Left hindlimb (tissue), 1 donor: ENCODE measurements at regions not wholly inside any gene's neighbourhood (a gene's known extent, or its start where the extent isn't known, plus 50 kb on each side); places are given as distances from the start of the nearest gene placed in this dataset.

ENCODE experiments used
- DNase-seq: peaks from one replicate; pipeline ENCODE4 v3.0.0-alpha.2; 2018

- no peak for DNase-seq
Observed at GRCh38 chr4:13024147-13025105, 459.7 kb downstream of the RAB28 start.

GRCh38 chr4:13007802-13008470 lies 476.2 kb downstream of the RAB28 start:
- DNase-seq = no peak

- DNase-seq = no peak
Observed at GRCh38 chr4:12993923-12994322, 490.2 kb downstream of the RAB28 start.

GRCh38 chr4:12987284-12987683 lies 496.9 kb downstream of the RAB28 start:
- no peak for DNase-seq

- peak; percentile 35 for DNase-seq
Observed at GRCh38 chr4:12979797-12980196, 504.3 kb downstream of the RAB28 start.

GRCh38 chr4:12978310-12978709 lies 505.8 kb downstream of the RAB28 start:
- DNase-seq = no peak

GRCh38 chr4:12975511-12975910 lies 508.6 kb downstream of the RAB28 start:
- no peak for DNase-seq

GRCh38 chr4:12973522-12973921 lies 510.6 kb downstream of the RAB28 start:
- DNase-seq = no peak

- DNase-seq = no peak
Observed at GRCh38 chr4:12968345-12968744, 515.8 kb downstream of the RAB28 start.

- no peak for DNase-seq
Observed at GRCh38 chr4:12966726-12967125, 517.4 kb downstream of the RAB28 start.

- DNase-seq = no peak
Observed at GRCh38 chr4:12965334-12965733, 518.8 kb downstream of the RAB28 start.

- DNase-seq = no peak
Observed at GRCh38 chr4:12963912-12964311, 520.2 kb downstream of the RAB28 start.

GRCh38 chr4:12963291-12963690 lies 520.8 kb downstream of the RAB28 start:
- DNase-seq = no peak

- DNase-seq = no peak
Observed at GRCh38 chr4:12961713-12962112, 522.4 kb downstream of the RAB28 start.

GRCh38 chr4:12958436-12958835 lies 525.7 kb downstream of the RAB28 start:
- no peak for DNase-seq

- no peak for DNase-seq
Observed at GRCh38 chr4:12957108-12957507, 527.0 kb downstream of the RAB28 start.

GRCh38 chr4:12956026-12956425 lies 528.1 kb downstream of the RAB28 start:
- DNase-seq = no peak

GRCh38 chr4:12949719-12950490 lies 534.2 kb downstream of the RAB28 start:
- no peak for DNase-seq

- DNase-seq = no peak
Observed at GRCh38 chr4:12943069-12943468, 541.1 kb downstream of the RAB28 start.

GRCh38 chr4:12933760-12934221 lies 550.3 kb downstream of the RAB28 start:
- no peak for DNase-seq

GRCh38 chr4:12932203-12932788 lies 551.8 kb downstream of the RAB28 start:
- no peak for DNase-seq

- no peak for DNase-seq
Observed at GRCh38 chr4:12929784-12930183, 554.4 kb downstream of the RAB28 start.

GRCh38 chr4:12928751-12929150 lies 555.4 kb downstream of the RAB28 start:
- DNase-seq = no peak
